GM18867 (cell line): ENCODE measurements at regions not wholly inside any gene's neighbourhood (a gene's known extent, or its start where the extent isn't known, plus 50 kb on each side); places are given as distances from the start of the nearest gene placed in this dataset.
A peak's percentile ranks its signal among the peaks of the same experiment; 100 is the strongest.

Experiments used
- ATAC-seq: cut with Tn5 transposase; IDR thresholded peaks from one replicate; pipeline ENCODE4 v1.9.1; 2021; ENCODE audit warnings: mild to moderate bottlenecking, moderate library complexity; ENCODE audit not compliant: unreplicated experiment

DNA sequence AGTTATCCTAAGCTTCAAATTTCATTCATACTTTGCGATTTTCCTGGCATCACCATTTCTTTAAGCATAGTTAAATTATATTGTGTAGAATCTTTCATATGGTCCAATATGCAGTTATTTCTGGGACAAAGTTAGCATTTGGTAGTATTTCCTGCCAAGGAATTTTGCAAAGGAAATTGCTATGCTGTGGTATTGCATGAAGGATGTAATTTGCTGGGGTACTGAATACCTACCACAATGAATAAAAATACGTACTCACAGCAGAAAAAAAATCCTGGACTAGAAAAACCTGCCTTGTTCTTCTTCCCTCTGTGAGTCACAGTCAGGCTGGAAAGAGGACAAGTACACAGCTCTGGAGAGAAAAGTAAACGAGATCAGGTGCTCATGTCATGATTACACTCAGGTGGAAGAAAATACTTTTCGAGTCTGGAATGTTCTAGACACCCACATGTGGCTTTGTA, 241.2 kb downstream of the PTBP2 start:
- ATAC-seq, result no peak

DNA sequence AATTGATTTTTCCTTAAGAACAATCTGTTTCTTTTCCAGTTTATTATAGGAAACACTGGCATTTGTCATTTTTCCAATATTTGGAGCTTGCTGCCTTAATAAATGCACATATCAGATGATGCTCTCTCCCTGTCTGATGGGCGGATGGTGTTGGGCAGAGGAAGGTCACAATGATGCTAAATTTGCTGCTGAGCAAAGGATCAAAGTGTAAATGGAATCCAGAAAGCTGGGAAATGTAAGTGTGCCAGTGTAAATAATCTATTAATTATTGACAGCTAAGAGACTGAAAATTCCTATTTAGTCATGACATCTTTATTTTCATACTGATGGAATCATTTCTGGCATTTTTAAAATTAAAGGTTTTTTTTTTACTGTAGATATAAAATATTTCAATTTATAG, 243.2 kb downstream of the PTBP2 start:
- ATAC-seq, result no peak

DNA sequence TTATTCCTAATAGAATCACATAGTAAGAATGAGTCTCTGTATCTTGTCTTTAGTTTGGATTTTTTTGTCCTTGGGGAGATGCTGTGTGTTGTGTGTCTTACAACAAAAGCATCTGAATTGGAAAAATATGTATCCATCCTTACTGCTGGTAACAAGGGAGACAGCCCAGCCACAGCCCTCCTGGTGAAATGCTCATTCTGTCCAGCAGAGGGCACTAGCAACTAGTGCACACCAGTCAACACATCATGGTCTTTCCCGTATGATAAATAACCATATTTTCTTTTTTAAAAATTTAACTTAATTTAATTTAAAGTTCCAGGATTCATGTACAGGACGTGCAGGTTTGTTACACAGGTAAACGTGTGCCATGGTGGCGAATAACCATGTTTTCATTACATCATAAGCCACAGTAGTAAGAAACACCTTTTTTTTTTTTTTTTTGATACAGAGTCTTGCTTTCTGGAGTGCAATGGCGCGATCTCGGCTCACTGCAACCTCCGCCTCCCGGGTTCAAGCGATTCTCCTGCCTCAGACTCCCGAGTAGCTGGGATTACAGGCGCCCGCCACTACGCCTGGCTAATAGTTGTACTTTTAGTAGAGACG, 245.1 kb downstream of the PTBP2 start:
- peak; percentile 93 for ATAC-seq

DNA sequence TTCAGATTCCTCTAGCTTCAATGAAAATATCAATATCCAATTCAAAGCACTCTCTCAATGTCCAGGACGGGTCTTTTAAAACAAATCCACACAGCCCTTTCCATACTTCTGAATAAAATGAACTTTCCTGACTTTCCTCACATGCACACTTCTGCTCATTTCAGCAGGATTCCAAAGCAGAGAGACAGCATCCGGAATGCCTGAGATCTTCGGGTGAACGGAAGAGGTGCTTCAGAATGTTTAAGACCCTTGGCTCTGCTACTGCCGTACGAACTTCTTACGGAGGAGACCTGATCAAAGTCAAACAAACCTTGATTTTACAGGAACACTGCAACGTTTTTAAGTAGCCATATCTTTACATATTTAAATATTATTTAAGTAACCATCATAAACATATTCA, 245.7 kb downstream of the PTBP2 start:
- no peak for ATAC-seq

DNA sequence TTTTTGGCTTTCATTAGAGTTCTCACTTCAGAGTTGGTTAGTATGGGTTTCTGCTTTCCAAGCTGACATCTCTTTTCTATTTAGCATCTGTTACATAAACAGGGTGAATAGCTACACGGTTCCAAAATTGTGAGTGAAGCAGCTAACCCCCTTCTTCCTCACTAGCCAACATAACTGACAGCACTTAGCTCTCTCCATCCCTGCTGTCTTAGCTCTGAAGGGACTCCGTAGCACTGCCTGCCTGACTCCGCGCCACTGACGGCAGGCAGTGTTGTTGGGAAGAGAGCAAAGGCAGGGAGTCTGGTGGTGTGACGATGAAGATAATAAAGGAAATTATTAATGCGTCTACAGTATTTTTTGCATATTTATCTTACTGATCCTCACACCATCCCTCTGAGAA, 247.0 kb downstream of the PTBP2 start:
- ATAC-seq, result no peak

DNA sequence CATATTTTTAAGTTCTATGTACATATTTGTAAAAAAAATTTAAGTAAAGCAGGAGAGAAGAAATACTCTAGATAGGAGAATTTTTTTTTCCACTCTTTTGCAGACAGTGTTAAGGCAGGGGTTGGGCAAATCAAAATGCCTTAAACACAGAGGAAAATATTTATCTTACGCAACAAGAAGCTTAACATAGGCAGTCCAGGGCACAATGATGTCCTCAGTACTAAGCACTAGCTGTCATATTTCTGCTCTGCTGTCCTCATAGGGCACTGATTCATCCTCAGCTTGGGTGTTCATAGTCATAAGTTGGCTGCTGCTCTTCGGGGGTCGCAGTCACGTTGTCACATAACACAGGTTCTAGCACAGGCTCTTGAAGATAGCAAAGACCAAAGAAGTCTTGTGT, 247.4 kb downstream of the PTBP2 start:
- no peak for ATAC-seq

DNA sequence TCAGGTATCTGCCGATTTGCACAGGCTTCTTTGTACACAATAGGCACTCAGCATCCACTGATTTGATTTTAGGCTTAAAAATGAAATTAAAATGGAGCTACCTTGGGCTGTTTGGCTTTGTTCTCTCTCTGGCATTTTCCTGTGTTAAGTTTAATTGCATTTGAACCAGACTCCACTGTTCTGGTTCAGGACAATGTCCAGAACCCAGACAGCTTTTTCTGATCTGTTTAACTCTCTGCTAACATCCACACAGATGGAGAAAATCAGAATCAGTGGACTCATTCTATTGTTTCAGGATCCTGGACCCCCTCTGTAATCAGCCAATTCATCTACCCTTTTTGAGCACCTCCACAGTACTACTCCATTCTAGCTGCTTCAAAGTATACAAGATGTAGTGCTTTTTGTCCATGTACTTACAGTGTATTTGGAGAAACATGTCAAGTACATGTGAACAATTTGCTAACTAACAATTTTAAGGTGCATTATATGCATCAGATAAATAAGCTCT, 248.1 kb downstream of the PTBP2 start:
- ATAC-seq, result no peak

DNA sequence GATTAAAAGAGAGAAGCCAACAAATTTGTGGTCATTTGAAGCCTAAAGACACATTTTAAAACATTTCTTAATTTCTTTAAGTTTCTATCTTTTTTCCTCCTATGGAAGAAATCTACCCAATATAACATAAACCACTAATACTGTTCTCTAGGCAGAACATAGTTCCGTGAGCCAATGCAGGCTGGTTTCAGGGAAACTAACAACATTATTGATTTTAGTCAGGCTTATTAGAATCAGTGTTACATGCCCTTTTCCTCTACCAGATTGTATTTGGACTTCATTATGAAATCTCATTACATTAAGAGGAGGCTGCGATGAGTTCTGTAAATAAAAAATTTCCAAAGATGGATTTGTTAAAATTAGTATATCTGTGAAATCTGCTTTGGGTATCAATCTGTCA, 249.9 kb downstream of the PTBP2 start:
- ATAC-seq, result no peak

DNA sequence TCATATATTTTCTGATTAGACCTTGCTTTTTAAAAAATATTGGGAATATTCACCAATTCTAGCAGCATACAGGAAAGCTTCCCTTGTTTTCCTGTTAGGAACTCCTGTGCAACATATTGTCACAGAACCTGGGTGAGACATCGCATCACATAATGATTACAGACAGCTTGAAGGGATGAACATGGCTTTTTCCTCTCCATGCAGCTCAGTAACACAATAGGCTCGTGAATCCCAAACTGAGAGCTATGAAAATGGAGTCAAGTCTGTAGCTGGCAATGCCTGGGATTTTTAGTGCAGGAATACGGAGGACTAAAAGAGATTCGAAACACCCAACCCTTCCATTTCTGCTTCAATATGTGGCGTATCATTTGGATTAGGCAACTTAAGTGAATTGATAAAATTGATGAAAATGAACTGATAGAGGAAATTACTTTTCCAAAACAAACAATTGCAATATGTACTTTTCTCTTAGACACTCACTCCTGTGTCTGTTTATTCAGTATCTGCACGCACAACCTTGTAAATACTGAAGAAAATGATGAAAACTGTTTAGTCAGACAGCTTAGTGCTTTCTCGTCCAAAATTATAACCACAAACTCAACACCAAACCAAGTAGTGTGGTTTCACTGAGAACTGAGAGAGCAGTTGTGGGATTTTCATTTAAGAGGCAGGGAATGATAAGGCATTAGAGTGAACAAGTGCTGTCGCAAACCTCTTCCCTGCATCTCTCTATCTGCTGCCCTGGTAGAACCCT, 250.4 kb downstream of the PTBP2 start:
- no peak for ATAC-seq

DNA sequence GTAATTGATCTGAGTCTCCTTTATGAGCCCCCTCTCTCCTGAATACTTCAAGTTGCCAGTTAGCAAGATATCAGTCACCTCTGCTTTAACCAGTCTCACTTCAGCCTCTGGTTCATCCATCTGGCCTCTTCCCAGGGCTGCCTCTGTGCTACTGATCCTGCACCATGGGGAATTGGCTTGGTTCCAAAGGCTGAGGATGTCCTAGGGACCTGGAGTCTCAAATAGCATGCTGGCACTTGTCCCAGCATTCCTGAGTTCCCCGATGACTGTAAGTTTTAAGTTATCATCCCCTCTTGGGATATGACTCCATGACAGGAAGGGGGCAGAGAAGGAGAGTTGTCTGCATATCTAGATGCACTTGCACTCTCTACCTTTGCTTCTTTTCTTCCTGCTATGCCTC, 252.0 kb downstream of the PTBP2 start:
- ATAC-seq, result no peak

DNA sequence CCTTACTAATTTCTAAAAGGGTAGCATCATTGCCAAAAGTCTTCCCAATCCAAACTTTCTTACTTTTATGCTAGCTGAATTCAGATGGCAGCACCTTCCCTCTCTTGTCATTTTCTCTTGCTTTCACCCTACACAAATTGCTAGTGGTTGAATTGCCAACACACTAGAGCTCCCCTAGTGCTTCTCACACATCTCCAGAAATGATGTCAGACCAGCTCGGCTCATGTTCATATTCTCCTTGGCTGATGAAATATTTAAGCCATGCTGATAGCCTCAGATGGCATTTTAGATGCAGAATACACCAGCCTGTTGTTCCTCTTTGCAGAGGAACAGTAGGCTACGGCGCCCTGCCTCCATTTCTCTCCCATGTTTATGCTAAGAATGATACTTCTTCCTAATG, 256.9 kb downstream of the PTBP2 start:
- ATAC-seq, result no peak

DNA sequence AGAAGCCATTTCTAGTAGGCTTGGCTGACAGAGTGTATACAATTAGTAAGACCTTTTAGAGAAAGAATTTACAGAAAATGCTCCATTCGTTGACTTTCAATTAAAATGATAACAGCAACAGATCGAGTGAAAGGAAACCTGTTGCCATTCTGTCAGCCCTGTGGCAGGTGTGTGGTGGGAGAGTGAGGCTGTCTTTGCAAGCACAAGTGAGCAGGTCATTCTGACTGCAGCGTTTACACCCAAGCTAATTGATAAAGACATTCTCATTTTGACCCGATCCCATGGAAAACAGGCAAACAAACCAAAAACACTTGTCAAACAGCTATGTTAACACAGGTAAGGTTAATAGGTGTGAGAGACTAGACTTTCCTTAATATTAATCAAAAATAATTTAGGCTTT, 257.3 kb downstream of the PTBP2 start:
- ATAC-seq, result no peak

DNA sequence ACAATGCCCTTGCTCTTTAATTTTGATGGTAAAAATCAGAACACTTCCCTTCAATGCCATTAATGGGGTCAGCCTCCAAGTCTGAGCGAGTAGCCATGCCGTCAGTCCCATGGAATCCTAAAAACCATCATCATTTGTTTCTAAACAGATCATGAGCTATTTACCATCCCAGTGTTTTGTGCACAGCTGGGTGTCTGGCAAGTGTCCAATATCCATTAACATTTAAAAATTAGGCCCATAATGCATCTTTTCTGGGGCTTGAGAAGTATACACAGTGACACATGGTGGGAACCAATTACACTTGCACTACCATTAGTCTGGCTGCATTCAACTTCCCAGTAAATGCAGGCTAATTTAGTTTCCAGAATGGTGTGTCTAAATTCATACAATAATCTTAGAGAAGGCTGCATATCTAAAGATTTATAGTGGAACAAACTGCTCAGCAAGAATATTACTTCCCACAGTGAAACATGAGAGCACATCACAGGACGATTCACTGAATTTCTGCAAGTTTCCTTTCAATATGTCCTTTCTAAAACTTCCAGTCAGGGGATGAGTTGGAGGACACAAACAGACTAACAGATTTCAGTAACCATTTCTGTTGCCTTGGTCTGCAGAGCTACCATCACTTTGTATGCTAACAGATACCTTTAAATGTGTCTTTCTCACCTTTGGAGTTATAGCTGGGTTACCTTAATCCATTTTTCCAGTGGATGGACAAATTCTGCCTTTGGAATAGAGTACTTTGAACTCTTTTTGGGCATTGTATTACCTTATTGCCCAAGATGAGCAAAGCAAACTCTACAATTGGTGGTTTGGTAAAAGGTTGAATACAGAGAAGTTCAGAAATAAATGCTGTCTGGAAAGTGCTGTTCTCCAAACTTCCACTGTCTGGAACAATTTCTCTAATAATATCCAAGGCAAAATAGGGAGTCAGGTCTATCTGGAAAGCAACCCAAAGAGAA, 258.0 kb downstream of the PTBP2 start:
- ATAC-seq, result no peak

DNA sequence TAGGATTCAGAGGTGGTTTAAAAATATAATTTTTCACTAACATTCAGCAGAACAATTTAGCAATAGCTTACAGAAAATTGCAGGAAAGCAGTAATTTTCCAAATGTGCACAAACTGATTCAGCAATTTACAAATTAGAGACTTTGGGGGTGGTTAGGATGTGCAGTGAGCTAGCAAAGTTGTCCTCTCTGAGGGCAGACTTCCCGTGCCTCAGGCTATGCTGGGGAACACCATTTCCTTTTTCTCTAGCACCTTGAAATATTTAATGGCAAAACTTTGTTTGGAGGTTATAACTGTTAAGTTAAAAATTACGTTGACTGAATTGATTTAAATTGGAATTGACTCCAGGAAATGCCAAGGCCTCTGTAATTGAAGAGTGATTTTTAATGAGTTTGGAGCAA, 258.9 kb downstream of the PTBP2 start:
- no peak for ATAC-seq

DNA sequence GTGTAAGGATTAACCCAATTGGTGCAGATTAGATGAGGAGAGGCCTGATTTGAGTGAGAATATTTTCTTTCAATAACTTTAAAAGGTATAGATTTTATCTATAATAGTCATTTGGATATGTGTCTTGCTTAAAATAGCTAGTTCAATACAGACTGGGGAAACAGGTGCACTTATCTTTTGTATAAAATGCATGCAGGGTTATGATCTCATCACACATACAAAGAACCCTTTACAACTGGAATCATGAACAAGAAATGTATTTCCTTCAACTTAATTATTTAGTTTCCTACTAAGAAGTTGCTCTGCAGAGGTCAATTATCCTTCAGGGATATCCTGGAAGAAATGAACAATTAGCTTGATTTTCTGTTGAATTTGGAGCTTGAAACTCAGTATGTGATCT, 259.6 kb downstream of the PTBP2 start:
- no peak for ATAC-seq

DNA sequence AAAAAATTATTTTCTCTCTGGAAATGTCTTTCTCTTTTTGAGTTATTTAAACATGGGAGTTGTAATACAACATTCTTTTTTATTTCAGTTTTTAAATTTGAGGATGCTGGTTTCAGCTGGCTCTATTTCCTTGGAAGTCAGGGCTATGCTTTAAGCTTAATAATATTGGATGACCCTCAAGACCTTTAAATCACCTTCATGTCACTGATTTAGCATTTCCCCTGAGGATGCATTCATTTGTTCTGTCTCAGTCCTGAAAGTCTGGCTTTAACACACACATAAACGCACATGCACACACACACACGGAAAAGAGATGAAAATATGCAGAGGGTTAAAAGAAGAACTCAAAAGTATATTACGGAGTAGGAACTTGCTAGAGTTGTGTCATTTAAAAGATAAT, 260.5 kb downstream of the PTBP2 start:
- ATAC-seq, result no peak

DNA sequence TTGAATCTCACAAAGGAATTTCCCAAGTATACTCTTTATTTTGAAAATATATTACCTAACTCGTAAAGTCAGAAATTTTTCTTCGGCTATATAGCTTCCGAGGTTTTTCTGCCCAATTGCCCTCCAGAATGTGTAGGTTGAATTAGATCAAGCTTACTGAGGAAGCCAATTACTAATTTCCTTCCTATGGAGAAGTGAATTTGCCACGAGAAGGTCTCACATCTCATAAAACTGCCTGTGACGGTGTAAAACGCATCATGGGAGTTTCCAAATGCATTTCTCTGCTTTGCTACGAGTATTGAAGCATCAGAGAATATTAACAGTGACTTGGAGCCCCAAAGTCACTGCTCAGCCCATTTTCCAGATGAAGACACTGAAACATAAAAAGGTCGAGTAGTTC, 262.3 kb downstream of the PTBP2 start:
- no peak for ATAC-seq

DNA sequence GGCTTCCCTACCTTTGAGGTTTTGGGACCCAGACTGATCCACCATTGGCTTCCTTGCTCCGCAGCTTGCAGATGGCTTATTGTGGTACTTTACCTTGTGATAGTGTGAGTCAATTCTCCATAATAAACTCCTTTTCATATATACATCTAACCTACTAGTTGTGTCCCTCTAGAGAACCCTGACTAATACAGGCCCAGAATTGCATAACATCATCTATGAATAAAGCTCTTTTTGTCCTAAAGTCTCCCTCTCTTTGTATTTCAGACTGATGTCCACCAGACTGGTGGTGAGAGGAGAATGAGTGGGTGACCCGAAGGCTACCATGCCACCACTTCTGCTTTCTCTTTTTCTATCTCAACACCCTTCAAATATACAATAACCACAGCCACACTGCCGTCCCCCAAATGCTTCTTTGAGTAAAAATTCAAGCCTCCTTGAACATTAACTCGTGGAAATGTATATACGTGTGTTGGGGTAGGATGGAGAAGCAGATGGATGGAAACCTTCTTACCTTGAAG, 265.7 kb downstream of the PTBP2 start:
- no peak for ATAC-seq

DNA sequence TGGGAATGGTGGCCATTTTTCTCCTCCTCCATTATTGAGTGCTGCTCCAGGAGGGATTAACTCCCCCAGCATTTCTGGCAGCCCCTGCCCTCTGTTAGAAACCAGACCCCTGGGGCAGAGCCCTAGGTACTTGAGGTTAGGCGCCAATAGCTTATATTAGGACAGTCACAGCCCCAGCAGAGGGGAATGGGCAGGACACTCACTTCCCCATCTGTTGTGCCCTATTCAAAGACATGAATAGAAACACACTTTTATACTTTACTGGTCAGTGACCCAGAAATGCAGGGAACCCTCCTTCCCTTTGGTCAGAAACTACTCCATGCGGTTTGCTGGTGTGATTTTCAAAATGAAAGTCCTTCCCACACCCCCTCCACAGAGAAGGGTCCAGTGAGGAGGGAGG, 267.7 kb downstream of the PTBP2 start:
- ATAC-seq, result no peak

DNA sequence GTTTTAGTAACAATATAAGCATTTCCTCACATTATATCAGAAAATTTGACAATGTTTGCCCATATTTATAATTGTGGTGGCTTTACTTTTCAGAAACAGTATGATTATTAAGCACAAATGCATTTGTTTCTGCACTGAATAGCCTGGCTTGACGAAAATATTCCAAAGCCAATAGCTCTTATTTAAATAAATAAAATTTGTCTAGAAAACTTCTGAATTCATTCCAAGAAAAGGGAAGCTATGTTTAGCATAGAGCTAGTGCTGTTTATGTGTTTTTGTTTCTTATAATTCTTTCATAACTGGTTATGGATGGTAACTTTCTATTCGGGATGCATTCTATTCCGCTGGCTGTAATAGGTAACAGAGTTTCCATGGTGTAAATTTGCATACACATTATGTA, 268.6 kb downstream of the PTBP2 start:
- ATAC-seq, result no peak

DNA sequence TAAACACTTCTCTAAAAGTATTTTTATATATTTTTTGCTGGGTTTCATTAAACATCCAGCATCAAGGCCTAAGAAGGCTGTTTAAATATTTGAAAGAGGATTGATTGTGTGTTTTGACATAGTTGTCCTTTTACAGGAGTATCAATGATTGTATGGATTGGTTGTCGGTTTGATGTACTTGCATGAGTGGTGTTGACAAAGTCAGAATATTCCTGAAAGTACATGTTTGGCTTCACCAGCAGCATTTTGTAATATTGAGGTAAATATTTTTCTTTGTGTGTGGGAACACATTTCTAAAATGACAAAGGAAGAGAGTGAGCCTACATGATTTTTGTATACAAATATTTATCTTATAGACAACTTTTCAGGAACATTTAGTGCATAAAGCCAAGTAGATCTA, 269.7 kb downstream of the PTBP2 start:
- ATAC-seq, result no peak
